Mammary epithelial cell (primary cell): ENCODE measurements at regions not wholly inside any gene's neighbourhood (a gene's known extent, or its start where the extent isn't known, plus 50 kb on each side); places are given as distances from the start of the nearest gene placed in this dataset.

Source experiments
- CTCF ChIP-seq, 2 donors: IDR thresholded peaks in 1 of 2; conservative IDR thresholded peaks in 1 of 2; 2 replicates each; pipeline ENCODE4 v1.5.1; 2011 to 2012; ENCODE audit warnings: inconsistent platforms in 2 of 2, low read length in 2 of 2, mild to moderate bottlenecking in 2 of 2, control low read depth in 1 of 2, low read depth in 1 of 2; ENCODE audit not compliant: insufficient read depth in 1 of 2; ENCODE audit errors: extremely low read depth in 1 of 2
- EZH2 ChIP-seq: IDR thresholded peaks from 2 replicates; pipeline ENCODE4 v1.6.1; 2012; ENCODE audit warnings: low read length, inconsistent platforms, borderline replicate concordance

GRCh38 chr11:21987261-21987660 lies 205.6 kb upstream of the ANO5 start:
- TF ChIP-seq CTCF (conservative IDR thresholded peaks at IDR 0.05 in 1 of 2, IDR thresholded peaks at IDR 0.05 in 1 of 2; ENCODE audit: extremely low read depth in 1 of 2, insufficient read depth in 1 of 2, low read depth in 1 of 2, low read length in 2 of 2) = no peak
- TF ChIP-seq EZH2 = no peak
